ENCODE measurements at regions not wholly inside any gene's neighbourhood (a gene's known extent, or its start where the extent isn't known, plus 50 kb on each side); places are given as distances from the start of the nearest gene placed in this dataset.

DNA sequence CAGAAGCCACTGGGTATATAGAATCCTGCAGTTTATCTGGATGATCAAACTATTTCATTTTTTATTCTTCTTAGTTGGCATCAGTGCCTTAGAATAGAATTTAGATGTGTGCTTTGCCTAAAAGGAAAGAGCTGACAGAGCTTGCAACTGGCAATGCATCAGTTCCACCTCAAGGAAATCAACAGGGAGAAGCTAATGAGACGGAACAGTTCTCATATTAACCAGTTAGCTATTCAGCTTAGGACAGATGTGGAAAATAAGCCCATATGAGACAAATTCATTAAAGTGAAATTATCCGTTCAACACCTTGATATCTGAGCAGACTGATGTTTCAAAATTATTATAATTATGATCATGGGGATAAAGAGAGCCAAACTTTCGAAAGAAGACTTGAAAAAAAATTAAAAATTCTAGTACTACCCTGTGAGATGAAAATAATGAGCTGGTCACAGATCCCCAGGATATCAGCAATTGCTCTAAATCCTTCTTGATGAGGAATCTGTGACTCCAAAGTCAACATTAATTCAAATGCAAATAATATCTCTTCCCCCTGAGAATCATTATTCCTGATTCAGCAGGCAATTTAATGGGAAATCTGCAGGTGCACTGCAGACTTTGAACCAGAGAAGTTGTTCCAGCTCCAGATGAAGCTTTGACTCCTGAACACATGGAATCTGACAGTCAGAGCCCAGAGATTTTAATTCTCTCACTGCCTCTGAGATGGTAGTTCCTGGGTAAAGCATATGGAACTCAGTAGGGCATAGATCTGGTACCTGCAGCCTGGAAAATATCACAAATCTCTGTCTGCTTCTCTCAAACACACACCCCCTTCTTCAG lies 486.8 kb downstream of the FOXO1 start:
- Histone ChIP-seq H3K27ac (ENCODE audit: extremely low read depth, low read depth, low read length) (no peak overlapping the region), H3K9me3 (replicated peaks; ENCODE audit: control insufficient read depth, insufficient read depth, low read depth, low read length) (no peaks in the 10 kb centered on the region), H2AFZ (ENCODE audit: low read depth, low read length) (no peak overlapping the region), H4K20me1 (replicated peaks; ENCODE audit: control insufficient read depth, insufficient read depth, low read length) (no peaks in the 10 kb centered on the region), H3K4me1 (replicated peaks in 1 of 2; ENCODE audit: control insufficient read depth in 2 of 2, insufficient read depth in 2 of 2, low read length in 2 of 2) (no peaks in the 10 kb centered on the region), H3K9ac (ENCODE audit: insufficient read depth in 1 of 2, low read depth in 2 of 2, low read length in 2 of 2) (no peak overlapping the region), H3K79me2 (ENCODE audit: control insufficient read depth, insufficient read depth, low read length) (no peaks in the 10 kb centered on the region), H3K27me3 (ENCODE audit: control insufficient read depth in 2 of 2, insufficient read depth in 2 of 2, low read length in 2 of 2) (peaks cover 0 to 6% of the 10 kb centered on the region in 2 experiments; a peak in 2 of 5 replicates), H3K4me2 (ENCODE audit: insufficient read depth, low read length) (no peak overlapping the region), H3K4me3 (no peak overlapping the region), H3K36me3 (ENCODE audit: control insufficient read depth, insufficient read depth, low read length) (no peaks in the 10 kb centered on the region), H3K9me1 (ENCODE audit: control insufficient read depth, insufficient read depth, low read length) (no peaks in the 10 kb centered on the region)
- no peak for FAIRE-seq
- ChIA-PET CTCF (ENCODE audit: low intra/inter-chr PET ratio) (no interaction called here), POLR2A (no interaction called here)
- no peak for TF ChIP-seq NONO (IDR thresholded peaks at IDR 0.05; ENCODE audit: low read depth in 2 of 2, low read length in 1 of 2)
- no peak for TF ChIP-seq ZC3H8 (IDR thresholded peaks at IDR 0.05)
- TF ChIP-seq, protein P1, sequence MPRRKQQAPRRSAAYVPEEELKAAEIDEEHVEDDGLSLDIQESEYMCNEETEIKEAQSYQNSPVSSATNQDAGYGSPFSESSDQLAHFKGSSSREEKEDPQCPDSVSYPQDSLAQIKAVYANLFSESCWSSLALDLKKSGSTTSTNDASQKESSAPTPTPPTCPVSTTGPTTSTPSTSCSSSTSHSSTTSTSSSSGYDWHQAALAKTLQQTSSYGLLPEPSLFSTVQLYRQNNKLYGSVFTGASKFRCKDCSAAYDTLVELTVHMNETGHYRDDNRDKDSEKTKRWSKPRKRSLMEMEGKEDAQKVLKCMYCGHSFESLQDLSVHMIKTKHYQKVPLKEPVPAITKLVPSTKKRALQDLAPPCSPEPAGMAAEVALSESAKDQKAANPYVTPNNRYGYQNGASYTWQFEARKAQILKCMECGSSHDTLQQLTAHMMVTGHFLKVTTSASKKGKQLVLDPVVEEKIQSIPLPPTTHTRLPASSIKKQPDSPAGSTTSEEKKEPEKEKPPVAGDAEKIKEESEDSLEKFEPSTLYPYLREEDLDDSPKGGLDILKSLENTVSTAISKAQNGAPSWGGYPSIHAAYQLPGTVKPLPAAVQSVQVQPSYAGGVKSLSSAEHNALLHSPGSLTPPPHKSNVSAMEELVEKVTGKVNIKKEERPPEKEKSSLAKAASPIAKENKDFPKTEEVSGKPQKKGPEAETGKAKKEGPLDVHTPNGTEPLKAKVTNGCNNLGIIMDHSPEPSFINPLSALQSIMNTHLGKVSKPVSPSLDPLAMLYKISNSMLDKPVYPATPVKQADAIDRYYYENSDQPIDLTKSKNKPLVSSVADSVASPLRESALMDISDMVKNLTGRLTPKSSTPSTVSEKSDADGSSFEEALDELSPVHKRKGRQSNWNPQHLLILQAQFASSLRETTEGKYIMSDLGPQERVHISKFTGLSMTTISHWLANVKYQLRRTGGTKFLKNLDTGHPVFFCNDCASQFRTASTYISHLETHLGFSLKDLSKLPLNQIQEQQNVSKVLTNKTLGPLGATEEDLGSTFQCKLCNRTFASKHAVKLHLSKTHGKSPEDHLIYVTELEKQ (CRISPR knock-in tag; IDR thresholded peaks at IDR 0.05) = no peak
- no peak for TF ChIP-seq LARP7 (IDR thresholded peaks at IDR 0.05)
- TF ChIP-seq KLF1 (tag; IDR thresholded peaks at IDR 0.05) = no peak
- no peak for TF ChIP-seq SIX5 (IDR thresholded peaks at IDR 0.05; ENCODE audit: borderline replicate concordance in 1 of 2, insufficient read depth in 1 of 2, low read depth in 1 of 2, low read length in 2 of 2)
- no peak for TF ChIP-seq THRA (IDR thresholded peaks at IDR 0.05)
- TF ChIP-seq CGGBP1 (CRISPR knock-in tag; IDR thresholded peaks at IDR 0.05) = no peak
- no peak for TF ChIP-seq U2AF1 (optimal IDR thresholded peaks at IDR 0.05; ENCODE audit: low read depth, low read length)
- TF ChIP-seq ESRRA (IDR thresholded peaks at IDR 0.05; ENCODE audit: borderline replicate concordance, low read depth) = no peak
- no peak for TF ChIP-seq JUND (IDR thresholded peaks at IDR 0.05; ENCODE audit: borderline replicate concordance, low read depth, low read length)
- no peak for TF ChIP-seq JUND (tag; IDR thresholded peaks at IDR 0.05; ENCODE audit: borderline replicate concordance, low read depth, low read length)
- TF ChIP-seq KAT2B (IDR thresholded peaks at IDR 0.05; ENCODE audit: low read depth, low read length) = no peak
- TF ChIP-seq NR4A1 (CRISPR knock-in tag; IDR thresholded peaks at IDR 0.05) = no peak
- TF ChIP-seq NR4A1 (tag; IDR thresholded peaks at IDR 0.05) = no peak
- no peak for TF ChIP-seq TAF15 (IDR thresholded peaks at IDR 0.05; ENCODE audit: low read depth, low read length)
- TF ChIP-seq NBN (IDR thresholded peaks at IDR 0.05; ENCODE audit: low read depth) = no peak
- no peak for TF ChIP-seq ZNF232 (CRISPR knock-in tag; IDR thresholded peaks at IDR 0.05)
- DNase-seq (ENCODE audit: extremely low read depth in 1 of 4, low spot score in 3 of 4) = no peak
- intact Hi-C loops (cut with micrococcal nuclease) = no loop called here
- ATAC-seq = no peak
- in situ Hi-C loops (cut with MboI) = no loop called here
- BruUV-seq (replicated peaks) = no TSS peak
- 0% methylated on average over 3 of the region's 3 CpGs for WGBS (ENCODE audit: insufficient coverage, low coverage, missing lambda C conversion rate)
